Nephron (organoid): ENCODE measurements at regions not wholly inside any gene's neighbourhood (a gene's known extent, or its start where the extent isn't known, plus 50 kb on each side); places are given as distances from the start of the nearest gene placed in this dataset.

ENCODE experiments used
- H3K27ac Mint-ChIP-seq, 3 experiments: 2 replicates each; pipeline ENCODE4 v1.8.0; 2020; ENCODE audit warnings: mixed read lengths in 3 of 3, mild to moderate bottlenecking in 2 of 3, moderate library complexity in 1 of 3
- H3K27me3 Mint-ChIP-seq: 2 replicates; pipeline ENCODE4 v1.8.0; 2021; ENCODE audit warnings: low read depth, mild to moderate bottlenecking, moderate library complexity, mixed read lengths
- H3K36me3 Mint-ChIP-seq: 2 replicates; pipeline ENCODE4 v1.8.0; 2020; ENCODE audit warnings: low read depth, mixed read lengths
- H3K4me1 Mint-ChIP-seq: 2 replicates; pipeline ENCODE4 v1.8.0; 2020; ENCODE audit warnings: mixed read lengths
- H3K4me3 Mint-ChIP-seq, 3 experiments: 2 replicates each; pipeline ENCODE4 v1.8.0; 2020; ENCODE audit warnings: mild to moderate bottlenecking in 3 of 3, mixed read lengths in 3 of 3, moderate library complexity in 2 of 3
- H3K9me3 Mint-ChIP-seq: 2 replicates; pipeline ENCODE4 v1.8.0; 2020; ENCODE audit warnings: mixed read lengths
- CTCF ChIP-seq, 3 experiments: fragments of 200-600 bp; sonication (generic); IDR thresholded peaks; one replicate each; pipeline ENCODE4 v1.5.0; 2021; ENCODE audit warnings: antibody characterized with exemption in 3 of 3; ENCODE audit not compliant: unreplicated experiment in 3 of 3

GRCh38 chr14:55889124-55889523 lies 229.1 kb upstream of the PELI2 start:
- no peak for TF ChIP-seq CTCF (IDR thresholded peaks at IDR 0.05; ENCODE audit: unreplicated experiment in 3 of 3)
- Mint-ChIP-seq H3K9me3 (no peaks in the 10 kb centered on the region), H3K27ac (no peak overlapping the region), H3K36me3 (no peaks in the 10 kb centered on the region), H3K27me3 (no peaks in the 10 kb centered on the region), H3K4me3 (no peak overlapping the region), H3K4me1 (peaks cover 4% of the 10 kb centered on the region)

DNA sequence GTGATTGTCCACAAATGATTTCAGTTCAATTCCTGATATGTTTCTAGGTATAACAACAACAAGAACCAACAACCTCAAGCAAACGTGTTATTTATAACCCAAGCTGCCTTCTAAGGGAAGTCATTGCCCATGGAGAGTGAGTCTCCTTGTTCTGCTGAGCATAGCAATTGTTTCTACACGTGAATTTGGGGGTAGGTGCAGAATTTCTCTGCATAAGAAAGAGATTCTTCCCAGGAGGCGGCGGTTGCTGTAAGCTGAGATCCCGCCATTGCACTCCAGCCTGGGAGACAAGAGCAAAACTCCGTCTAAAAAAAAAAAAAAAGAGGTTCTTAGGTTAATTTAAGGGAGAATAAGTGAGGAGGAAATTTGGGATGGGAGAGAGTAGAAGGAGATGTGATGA lies 226.5 kb upstream of the PELI2 start:
- no peaks in the 10 kb centered on the region for H3K36me3 Mint-ChIP-seq
- no peak overlapping the region for H3K4me3 Mint-ChIP-seq
- no peak for TF ChIP-seq CTCF (IDR thresholded peaks at IDR 0.05; ENCODE audit: unreplicated experiment in 3 of 3)
- H3K27ac Mint-ChIP-seq: no peak overlapping the region
- H3K27me3 Mint-ChIP-seq: no peaks in the 10 kb centered on the region
- peaks cover 5% of the 10 kb centered on the region for H3K4me1 Mint-ChIP-seq
- no peaks in the 10 kb centered on the region for H3K9me3 Mint-ChIP-seq

DNA sequence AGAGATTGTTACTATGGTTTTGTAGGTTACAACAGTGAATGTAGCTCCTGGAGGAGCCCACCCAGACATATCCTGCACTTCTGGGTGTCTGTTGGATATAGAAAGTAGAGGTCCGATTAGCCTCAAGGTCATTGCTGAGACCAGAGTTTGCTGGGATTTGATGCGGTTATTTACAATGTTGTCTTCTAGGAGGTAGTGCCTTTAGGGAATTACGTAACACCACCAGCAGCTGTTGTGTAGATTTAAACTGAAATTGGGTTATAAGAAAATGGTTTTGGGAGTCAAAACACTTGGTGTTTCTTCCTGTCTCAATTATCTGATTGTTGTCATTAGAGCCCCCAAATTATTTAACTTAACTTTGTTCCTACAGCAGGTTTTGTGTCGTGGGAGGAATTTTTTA lies 225.3 kb upstream of the PELI2 start:
- H3K27ac Mint-ChIP-seq: no peak overlapping the region
- no peaks in the 10 kb centered on the region for H3K36me3 Mint-ChIP-seq
- no peak for TF ChIP-seq CTCF (IDR thresholded peaks at IDR 0.05; ENCODE audit: unreplicated experiment in 3 of 3)
- no peaks in the 10 kb centered on the region for H3K27me3 Mint-ChIP-seq
- no peaks in the 10 kb centered on the region for H3K9me3 Mint-ChIP-seq
- H3K4me1 Mint-ChIP-seq: peaks cover 10% of the 10 kb centered on the region
- H3K4me3 Mint-ChIP-seq: no peak overlapping the region

DNA sequence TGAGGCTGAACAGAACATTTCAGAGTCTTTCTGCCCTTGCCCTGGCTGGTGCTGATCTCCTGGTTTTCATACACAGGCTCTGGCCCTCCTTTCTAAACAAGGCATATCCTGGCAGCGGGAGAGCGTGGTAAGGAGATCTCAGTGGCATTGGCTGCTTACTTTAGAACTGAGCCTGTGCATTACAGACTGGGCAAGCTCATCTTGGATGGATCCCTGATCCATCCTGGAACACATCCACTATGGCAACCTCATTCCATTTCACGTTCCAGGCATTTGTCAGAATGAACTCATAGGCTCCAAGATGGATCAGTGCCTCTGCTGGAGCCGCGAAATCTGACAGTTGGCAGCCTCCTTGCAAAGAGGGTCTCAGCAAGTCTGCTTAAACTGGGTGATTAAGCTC lies 224.5 kb upstream of the PELI2 start:
- no peak overlapping the region for H3K4me3 Mint-ChIP-seq
- no peaks in the 10 kb centered on the region for H3K27me3 Mint-ChIP-seq
- H3K9me3 Mint-ChIP-seq: no peaks in the 10 kb centered on the region
- no peak for TF ChIP-seq CTCF (IDR thresholded peaks at IDR 0.05; ENCODE audit: unreplicated experiment in 3 of 3)
- no peaks in the 10 kb centered on the region for H3K36me3 Mint-ChIP-seq
- H3K4me1 Mint-ChIP-seq: peaks cover 10% of the 10 kb centered on the region
- H3K27ac Mint-ChIP-seq: no peak overlapping the region

DNA sequence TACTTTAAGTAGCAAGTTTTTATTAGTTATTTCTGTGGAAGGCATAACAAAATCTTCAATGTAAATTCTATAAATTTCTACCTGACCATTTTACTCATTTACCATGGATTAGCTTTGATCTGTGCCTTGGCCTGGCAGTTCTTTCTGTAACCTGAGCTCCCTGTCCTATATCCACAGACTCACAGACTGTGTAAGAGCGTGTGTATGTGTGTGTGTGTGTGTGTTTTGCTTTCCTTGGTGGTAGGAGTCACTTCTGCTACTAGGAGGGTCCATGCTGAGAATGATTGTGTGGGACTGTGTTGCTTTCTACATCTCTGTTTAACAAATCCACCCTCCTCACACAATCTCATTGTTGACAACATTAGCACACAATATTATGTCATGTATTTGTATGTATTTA lies 221.2 kb upstream of the PELI2 start:
- Mint-ChIP-seq H3K9me3 (no peaks in the 10 kb centered on the region), H3K27me3 (no peaks in the 10 kb centered on the region), H3K27ac (no peak overlapping the region), H3K36me3 (no peaks in the 10 kb centered on the region), H3K4me3 (no peak overlapping the region), H3K4me1 (peaks cover 15% of the 10 kb centered on the region)
- no peak for TF ChIP-seq CTCF (IDR thresholded peaks at IDR 0.05; ENCODE audit: unreplicated experiment in 3 of 3)

DNA sequence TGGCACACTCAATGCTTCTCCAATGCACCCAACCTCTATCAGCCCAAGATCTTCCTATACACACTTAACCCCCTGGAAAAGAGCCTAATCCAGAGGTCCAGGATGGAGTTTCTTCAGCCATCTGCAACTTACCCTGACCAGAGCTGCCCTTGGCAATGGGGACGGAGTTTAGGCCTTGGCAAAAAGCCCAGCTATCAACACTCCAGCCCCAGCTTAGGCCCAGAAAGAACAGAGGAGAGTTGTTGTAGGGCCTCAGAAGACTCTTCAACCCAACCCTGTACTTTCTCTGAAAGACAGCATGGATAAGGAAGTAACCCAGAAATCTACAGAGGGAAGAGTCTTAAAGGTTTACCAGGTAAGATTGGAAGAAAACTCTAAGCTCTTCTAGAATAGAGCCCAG lies 219.3 kb upstream of the PELI2 start:
- H3K36me3 Mint-ChIP-seq: no peaks in the 10 kb centered on the region
- no peaks in the 10 kb centered on the region for H3K27me3 Mint-ChIP-seq
- no peak for TF ChIP-seq CTCF (IDR thresholded peaks at IDR 0.05; ENCODE audit: unreplicated experiment in 3 of 3)
- no peaks in the 10 kb centered on the region for H3K9me3 Mint-ChIP-seq
- H3K27ac Mint-ChIP-seq: no peak overlapping the region
- H3K4me3 Mint-ChIP-seq: no peak overlapping the region
- H3K4me1 Mint-ChIP-seq: peaks cover 11% of the 10 kb centered on the region
